Hepatocyte (in vitro differentiated cells): ENCODE measurements at regions not wholly inside any gene's neighbourhood (a gene's known extent, or its start where the extent isn't known, plus 50 kb on each side); places are given as distances from the start of the nearest gene placed in this dataset.

Experiments
- DNase-seq: peaks from one replicate; pipeline ENCODE4 v3.0.0-alpha.2; 2016; ENCODE audit warnings: low spot score
- H2AFZ ChIP-seq: fragments of 200-600 bp; sonication (generic); 2 replicates; pipeline ENCODE4 v1.6.0; 2016; ENCODE audit warnings: antibody characterized with exemption, mild to moderate bottlenecking
- H3K27ac ChIP-seq: fragments of 200-600 bp; sonication (generic); 2 replicates; pipeline ENCODE4 v1.5.1; 2016; ENCODE audit warnings: mild to moderate bottlenecking
- H3K27me3 ChIP-seq: fragments of 200-600 bp; sonication (generic); 2 replicates; pipeline ENCODE4 v1.6.1; 2016
- H3K36me3 ChIP-seq: fragments of 200-600 bp; sonication (generic); replicated peaks from 2 replicates; pipeline ENCODE4 v1.5.1; 2016; ENCODE audit warnings: low read depth; ENCODE audit not compliant: insufficient read depth
- H3K4me1 ChIP-seq: fragments of 200-600 bp; sonication (generic); 2 replicates; pipeline ENCODE4 v1.5.1; 2016; ENCODE audit warnings: mild to moderate bottlenecking, moderate library complexity; ENCODE audit not compliant: insufficient read depth
- H3K4me2 ChIP-seq: fragments of 200-600 bp; sonication (generic); 2 replicates; pipeline ENCODE4 v1.6.0; 2016
- H3K4me3 ChIP-seq: fragments of 200-600 bp; sonication (generic); 2 replicates; pipeline ENCODE4 v1.5.1; 2016; ENCODE audit warnings: mild to moderate bottlenecking
- H3K79me2 ChIP-seq: fragments of 200-600 bp; sonication (generic); 2 replicates; pipeline ENCODE4 v1.6.0; 2017; ENCODE audit warnings: mild to moderate bottlenecking
- H3K9me2 ChIP-seq: fragments of 200-600 bp; sonication (generic); replicated peaks from 2 replicates; pipeline ENCODE4 v1.6.0; 2017; ENCODE audit warnings: mild to moderate bottlenecking; ENCODE audit not compliant: insufficient read depth
- H3K9me3 ChIP-seq: fragments of 200-600 bp; sonication (generic); 2 replicates; pipeline ENCODE4 v1.5.1; 2016; ENCODE audit warnings: low read depth, mild to moderate bottlenecking
- H4K20me1 ChIP-seq: fragments of 200-600 bp; sonication (generic); 2 replicates; pipeline ENCODE4 v1.6.0; 2016; ENCODE audit warnings: mild to moderate bottlenecking; ENCODE audit not compliant: insufficient read depth, poor library complexity, severe bottlenecking
- CTCF ChIP-seq: fragments of 200-600 bp; sonication (generic); IDR thresholded peaks from 2 replicates; pipeline ENCODE4 v1.5.1; 2016; ENCODE audit warnings: antibody characterized with exemption, mild to moderate bottlenecking; ENCODE audit not compliant: poor library complexity
- EZH2 ChIP-seq: fragments of 200-600 bp; sonication (generic); IDR thresholded peaks from 2 replicates; pipeline ENCODE4 v1.6.1; 2016; ENCODE audit warnings: antibody characterized with exemption, mild to moderate bottlenecking, borderline replicate concordance
- EZH2phosphoT487 ChIP-seq: fragments of 200-600 bp; sonication (generic); IDR thresholded peaks from one replicate; pipeline ENCODE4 v1.6.1; 2018; ENCODE audit warnings: antibody characterized with exemption, mild to moderate bottlenecking, low read depth, moderate library complexity; ENCODE audit not compliant: unreplicated experiment, severe bottlenecking
- WGBS: methylation state at CpG from one replicate; pipeline ENCODE4 v1.1.6; 2016; ENCODE audit warnings: low lambda C conversion rate; ENCODE audit errors: missing lambda C conversion rate; 5-methylcytosine and 5-hydroxymethylcytosine counted together

- WGBS, result 70% methylated on average over 1 of the region's 1 CpG
Measured at GRCh38 chr3:118196183-118196582, 838.5 kb downstream of the IGSF11 start.

GRCh38 chr3:118199044-118199443 lies 835.6 kb downstream of the IGSF11 start:
- TF ChIP-seq CTCF, result no peak
- TF ChIP-seq EZH2, result no peak
- no peak for TF ChIP-seq EZH2phosphoT487
- Histone ChIP-seq H3K27me3 (no peaks in the 10 kb centered on the region), H3K79me2 (no peaks in the 10 kb centered on the region), H3K36me3 (no peaks in the 10 kb centered on the region), H3K9me3 (no peaks in the 10 kb centered on the region), H3K4me1 (no peaks in the 10 kb centered on the region), H2AFZ (no peak overlapping the region), H3K27ac (no peak overlapping the region), H3K9me2 (no peaks in the 10 kb centered on the region), H3K4me3 (no peak overlapping the region), H3K4me2 (no peak overlapping the region), H4K20me1 (no peaks in the 10 kb centered on the region)
- DNase-seq, result no peak
- WGBS, result 97% methylated on average over 4 of the region's 4 CpGs

More at GRCh38 chr3:118196183-118196582, 838.5 kb downstream of the IGSF11 start:
- Histone ChIP-seq H3K4me1 (no peaks in the 10 kb centered on the region), H3K4me3 (no peak overlapping the region), H3K9me3 (no peaks in the 10 kb centered on the region), H3K27ac (no peak overlapping the region), H3K36me3 (no peaks in the 10 kb centered on the region), H3K9me2 (no peaks in the 10 kb centered on the region), H3K4me2 (no peak overlapping the region), H3K79me2 (no peaks in the 10 kb centered on the region), H2AFZ (no peak overlapping the region), H3K27me3 (no peaks in the 10 kb centered on the region), H4K20me1 (no peaks in the 10 kb centered on the region)
- TF ChIP-seq EZH2 (no peak), CTCF (no peak), EZH2phosphoT487 (no peak)
- no peak for DNase-seq

- Histone ChIP-seq H3K36me3 (no peaks in the 10 kb centered on the region), H3K27ac (no peak overlapping the region), H3K4me2 (no peak overlapping the region), H3K79me2 (no peaks in the 10 kb centered on the region), H4K20me1 (no peaks in the 10 kb centered on the region), H3K4me1 (no peaks in the 10 kb centered on the region), H3K27me3 (no peaks in the 10 kb centered on the region), H3K9me3 (no peaks in the 10 kb centered on the region), H2AFZ (no peak overlapping the region), H3K4me3 (no peak overlapping the region), H3K9me2 (no peaks in the 10 kb centered on the region)
- no peak for DNase-seq
- WGBS, result 84% methylated on average over 5 of the region's 5 CpGs
- no peak for TF ChIP-seq CTCF
- TF ChIP-seq EZH2, result no peak
- TF ChIP-seq EZH2phosphoT487, result no peak
Measured at GRCh38 chr3:118204052-118204656, 830.5 kb downstream of the IGSF11 start.
